ENCODE measurements at regions not wholly inside any gene's neighbourhood (a gene's known extent, or its start where the extent isn't known, plus 50 kb on each side); places are given as distances from the start of the nearest gene placed in this dataset.
"Not testable (repeated sequence)": the region's sequence is repeated elsewhere in the genome, so short reads cannot be mapped to it uniquely, and the experiment has no call there.

DNA sequence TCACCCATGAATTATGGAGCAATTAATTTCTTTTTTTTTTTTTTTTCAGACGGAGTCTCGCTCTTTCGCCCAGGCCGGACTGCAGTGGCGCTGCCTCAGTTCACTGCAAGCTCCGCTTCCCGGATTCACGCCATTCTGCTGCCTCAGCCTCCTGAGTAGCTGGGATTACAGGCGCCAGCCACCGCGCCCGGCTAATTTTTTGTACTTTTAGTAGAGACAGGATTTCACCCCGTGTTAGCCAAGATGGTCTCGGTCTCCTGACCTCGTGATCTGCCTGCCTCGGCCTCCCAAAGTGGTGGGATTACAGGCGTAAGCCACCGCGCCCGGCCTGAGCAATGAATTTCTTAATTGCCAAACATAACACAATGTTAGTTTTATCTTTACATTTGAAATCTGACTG, 1261.2 kb downstream of the CDH11 start:
- TF ChIP-seq EP300, CTCF (IDR thresholded peaks at IDR 0.05): not testable (repeated sequence)

Measured in stomach (tissue), 4 donors.